Smooth muscle cell (in vitro differentiated cells): ENCODE measurements at regions not wholly inside any gene's neighbourhood (a gene's known extent, or its start where the extent isn't known, plus 50 kb on each side); places are given as distances from the start of the nearest gene placed in this dataset.

Experiments
- DNase-seq: peaks from one replicate; lab custom pipeline; 2025; ENCODE audit not compliant: unreplicated experiment; lab: John Stamatoyannopoulos, UW
- H2AFZ ChIP-seq: fragments of 200-600 bp; sonication (generic); 2 replicates; pipeline ENCODE4 v1.6.0; 2016; ENCODE audit warnings: antibody characterized with exemption, low read depth, mild to moderate bottlenecking
- H3F3A ChIP-seq: fragments of 200-600 bp; sonication (generic); 2 replicates; pipeline ENCODE4 v1.6.0; 2017; ENCODE audit warnings: antibody characterized with exemption, low read depth
- H3K27ac ChIP-seq: fragments of 200-600 bp; sonication (generic); 2 replicates; pipeline ENCODE4 v1.5.1; 2016; ENCODE audit warnings: low read depth, mild to moderate bottlenecking
- H3K27me3 ChIP-seq: fragments of 200-600 bp; sonication (generic); 2 replicates; pipeline ENCODE4 v1.6.1; 2016; ENCODE audit warnings: low read depth, mild to moderate bottlenecking
- H3K36me3 ChIP-seq: fragments of 200-600 bp; sonication (generic); 2 replicates; pipeline ENCODE4 v1.5.1; 2016; ENCODE audit warnings: low read depth
- H3K4me1 ChIP-seq: fragments of 200-600 bp; sonication (generic); 2 replicates; pipeline ENCODE4 v1.5.1; 2016; ENCODE audit warnings: low read depth
- H3K4me2 ChIP-seq: fragments of 200-600 bp; sonication (generic); 2 replicates; pipeline ENCODE4 v1.6.0; 2016; ENCODE audit warnings: mild to moderate bottlenecking
- H3K4me3 ChIP-seq: fragments of 200-600 bp; sonication (generic); 2 replicates; pipeline ENCODE4 v1.5.1; 2016; ENCODE audit warnings: mild to moderate bottlenecking
- H3K79me2 ChIP-seq: fragments of 200-600 bp; sonication (generic); 2 replicates; pipeline ENCODE4 v1.6.0; 2016; ENCODE audit warnings: low read depth, mild to moderate bottlenecking
- H3K9ac ChIP-seq: fragments of 200-600 bp; sonication (generic); 2 replicates; pipeline ENCODE4 v1.6.0; 2016; ENCODE audit warnings: low read depth
- H3K9me3 ChIP-seq: fragments of 200-600 bp; sonication (generic); replicated peaks from 2 replicates; pipeline ENCODE4 v1.5.1; 2016; ENCODE audit warnings: low read depth
- H4K20me1 ChIP-seq: fragments of 200-600 bp; sonication (generic); 2 replicates; pipeline ENCODE4 v1.6.0; 2016; ENCODE audit warnings: low read depth
- WGBS: methylation state at CpG from one replicate; pipeline ENCODE4 v1.1.7; 2016; ENCODE audit warnings: low lambda C conversion rate; 5-methylcytosine and 5-hydroxymethylcytosine counted together
- TF ChIP-seq, protein P1 (sequence below): fragments of 200-600 bp; sonication (generic); IDR thresholded peaks from 2 replicates; pipeline ENCODE4 v1.5.1; 2017; ENCODE audit warnings: borderline replicate concordance, mild to moderate bottlenecking, antibody characterized with exemption; ENCODE audit not compliant: insufficient read depth, poor library complexity, severe bottlenecking

DNA sequence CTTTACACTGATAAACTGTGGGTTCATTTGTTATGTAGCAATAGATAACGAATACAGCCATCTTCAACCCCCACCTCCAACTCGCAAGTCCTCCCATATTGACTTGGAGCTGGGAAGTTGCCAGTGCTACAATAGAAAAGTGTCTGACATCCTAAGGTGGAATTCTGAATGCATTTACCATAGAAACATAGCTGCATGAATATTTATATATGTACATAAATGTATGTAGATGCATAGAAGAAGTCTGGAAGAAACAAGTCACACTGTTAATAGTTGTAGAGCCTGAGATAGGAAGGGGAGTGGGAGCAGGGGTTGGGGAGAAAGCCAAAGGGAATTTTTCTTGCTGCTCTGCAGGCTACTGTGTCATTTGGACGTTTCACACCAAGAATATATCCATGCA, 88.1 kb upstream of the SSBP2 start:
- TF ChIP-seq, protein P1, sequence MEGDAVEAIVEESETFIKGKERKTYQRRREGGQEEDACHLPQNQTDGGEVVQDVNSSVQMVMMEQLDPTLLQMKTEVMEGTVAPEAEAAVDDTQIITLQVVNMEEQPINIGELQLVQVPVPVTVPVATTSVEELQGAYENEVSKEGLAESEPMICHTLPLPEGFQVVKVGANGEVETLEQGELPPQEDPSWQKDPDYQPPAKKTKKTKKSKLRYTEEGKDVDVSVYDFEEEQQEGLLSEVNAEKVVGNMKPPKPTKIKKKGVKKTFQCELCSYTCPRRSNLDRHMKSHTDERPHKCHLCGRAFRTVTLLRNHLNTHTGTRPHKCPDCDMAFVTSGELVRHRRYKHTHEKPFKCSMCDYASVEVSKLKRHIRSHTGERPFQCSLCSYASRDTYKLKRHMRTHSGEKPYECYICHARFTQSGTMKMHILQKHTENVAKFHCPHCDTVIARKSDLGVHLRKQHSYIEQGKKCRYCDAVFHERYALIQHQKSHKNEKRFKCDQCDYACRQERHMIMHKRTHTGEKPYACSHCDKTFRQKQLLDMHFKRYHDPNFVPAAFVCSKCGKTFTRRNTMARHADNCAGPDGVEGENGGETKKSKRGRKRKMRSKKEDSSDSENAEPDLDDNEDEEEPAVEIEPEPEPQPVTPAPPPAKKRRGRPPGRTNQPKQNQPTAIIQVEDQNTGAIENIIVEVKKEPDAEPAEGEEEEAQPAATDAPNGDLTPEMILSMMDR: no peak
- WGBS: 80% methylated on average over 3 of the region's 3 CpGs

DNA sequence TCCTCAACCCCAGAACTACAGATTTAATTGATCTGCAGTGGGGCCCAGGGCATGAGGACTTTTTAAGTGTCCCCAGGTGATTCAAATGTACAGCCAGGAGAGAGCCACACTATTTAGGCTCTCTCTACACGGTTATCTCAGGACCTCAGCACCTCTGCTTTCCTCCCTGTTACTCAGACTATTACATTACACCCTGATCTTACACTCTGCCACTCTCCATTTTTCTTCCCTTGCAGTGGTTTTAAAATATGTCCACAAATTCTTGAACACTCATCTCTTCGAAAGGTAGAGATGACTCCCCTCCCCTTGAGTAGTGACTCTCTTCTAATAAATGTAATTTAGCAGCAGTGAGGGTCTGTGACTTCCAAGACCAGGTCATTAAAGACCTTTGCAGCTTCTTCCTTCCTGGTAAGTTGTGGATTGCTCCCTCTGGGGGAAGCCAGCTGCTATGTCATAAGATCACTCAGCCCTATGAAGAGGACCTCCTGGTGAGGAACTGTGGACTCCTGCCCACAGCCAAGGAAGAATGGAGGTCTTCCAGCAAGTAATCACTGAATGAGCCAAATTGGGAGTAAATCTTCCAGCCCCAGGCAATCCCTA, 87.5 kb upstream of the SSBP2 start:
- Histone ChIP-seq H3K9me3 (no peaks in the 10 kb centered on the region), H3K27ac (no peak overlapping the region), H3K9ac (no peak overlapping the region), H3K4me3 (no peak overlapping the region), H3K4me1 (peaks cover 10% of the 10 kb centered on the region), H3K79me2 (no peaks in the 10 kb centered on the region), H3K4me2 (no peak overlapping the region), H4K20me1 (no peaks in the 10 kb centered on the region), H3F3A (no peaks in the 10 kb centered on the region), H3K36me3 (no peaks in the 10 kb centered on the region), H2AFZ (peak overlapping the region; percentile 79), H3K27me3 (no peaks in the 10 kb centered on the region)
- DNase-seq: no peak
- TF ChIP-seq, protein P1: peak; percentile 39
- WGBS: 43% methylated on average over 2 of the region's 2 CpGs

More for the DNA sequence above, 88.1 kb upstream of the SSBP2 start:
- no peaks in the 10 kb centered on the region for H3K27me3 ChIP-seq
- no peaks in the 10 kb centered on the region for H3K9me3 ChIP-seq
- no peak for DNase-seq
- no peaks in the 10 kb centered on the region for H3K79me2 ChIP-seq
- no peak overlapping the region for H3K4me2 ChIP-seq
- peaks cover 12% of the 10 kb centered on the region for H3K4me1 ChIP-seq
- no peak overlapping the region for H3K27ac ChIP-seq
- no peaks in the 10 kb centered on the region for H4K20me1 ChIP-seq
- no peak overlapping the region for H3K4me3 ChIP-seq
- H3K36me3 ChIP-seq: no peaks in the 10 kb centered on the region
- no peak overlapping the region for H3K9ac ChIP-seq
- H2AFZ ChIP-seq: no peak overlapping the region
- H3F3A ChIP-seq: no peaks in the 10 kb centered on the region

DNA sequence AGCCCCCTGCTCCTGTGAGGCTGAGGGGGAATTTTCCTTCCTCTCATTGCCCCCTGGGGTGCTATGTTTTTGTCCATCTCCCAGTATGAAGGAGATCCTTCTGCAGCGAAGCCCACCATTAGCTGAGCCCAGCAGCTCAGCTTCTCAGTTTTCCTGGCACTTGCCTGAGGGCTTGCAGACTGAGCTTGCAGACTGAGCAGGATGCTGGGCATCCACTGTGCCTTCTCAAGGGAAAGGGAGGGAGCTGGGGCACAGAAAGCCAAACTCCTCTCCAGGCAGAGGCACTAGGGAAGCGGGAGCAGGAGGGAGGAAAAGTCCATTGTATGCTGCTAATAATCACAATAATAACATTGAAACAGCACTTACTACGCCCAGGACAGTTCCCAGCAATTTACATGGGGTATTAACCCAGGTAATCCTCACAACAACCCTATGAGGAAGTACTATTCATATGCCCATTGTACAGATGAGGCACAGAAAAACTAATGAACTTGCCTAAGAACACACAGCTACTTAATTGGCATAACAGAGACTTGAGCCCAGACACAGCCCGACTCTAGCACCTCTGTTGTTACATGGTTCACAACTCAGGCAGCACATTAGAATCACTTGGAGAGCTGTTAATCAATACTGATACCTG, 86.9 kb upstream of the SSBP2 start:
- Histone ChIP-seq H2AFZ (peak overlapping the region; percentile 79), H3K79me2 (no peaks in the 10 kb centered on the region), H3K4me2 (no peak overlapping the region), H3K36me3 (no peaks in the 10 kb centered on the region), H3K4me1 (peaks cover 3% of the 10 kb centered on the region), H3K9me3 (no peaks in the 10 kb centered on the region), H3K4me3 (no peak overlapping the region), H3K9ac (no peak overlapping the region), H3K27me3 (no peaks in the 10 kb centered on the region), H3K27ac (no peak overlapping the region), H4K20me1 (no peaks in the 10 kb centered on the region), H3F3A (no peaks in the 10 kb centered on the region)
- 88% methylated on average over 4 of the region's 4 CpGs for WGBS
- TF ChIP-seq, protein P1: no peak
- DNase-seq: no peak

DNA sequence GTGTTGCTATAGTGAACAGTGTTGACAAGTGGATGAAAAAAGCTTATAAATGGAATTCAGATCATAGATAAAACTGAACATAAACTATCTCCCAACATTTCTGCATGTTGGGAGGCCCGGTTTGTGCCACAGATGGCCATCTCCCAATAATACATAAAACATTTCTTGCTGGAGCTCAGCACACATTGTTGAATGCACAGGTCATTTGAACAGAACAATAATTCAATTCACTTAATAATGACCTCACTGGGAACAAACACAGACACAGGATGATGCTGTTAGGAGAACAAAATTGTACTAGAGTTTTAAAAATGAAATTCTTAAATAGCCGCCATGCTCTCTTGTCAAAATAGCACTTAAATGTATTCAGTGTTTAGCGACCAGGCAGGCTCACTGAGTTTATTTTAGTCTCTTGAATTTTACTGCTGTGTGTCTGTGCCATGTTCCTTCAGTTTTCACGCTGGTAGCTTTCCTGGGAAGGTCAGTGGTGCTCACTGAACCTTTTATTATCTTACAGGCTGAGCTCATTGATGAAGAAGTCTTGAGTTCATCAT, 85.0 kb upstream of the SSBP2 start:
- no peak overlapping the region for H3K9ac ChIP-seq

More for the DNA sequence above, 85.0 kb upstream of the SSBP2 start:
- Histone ChIP-seq H3K36me3 (no peaks in the 10 kb centered on the region), H3K4me2 (no peak overlapping the region), H4K20me1 (no peaks in the 10 kb centered on the region), H3K4me3 (no peak overlapping the region), H3F3A (no peaks in the 10 kb centered on the region), H3K27me3 (no peaks in the 10 kb centered on the region), H2AFZ (no peak overlapping the region), H3K79me2 (no peaks in the 10 kb centered on the region), H3K9me3 (no peaks in the 10 kb centered on the region), H3K27ac (no peak overlapping the region), H3K4me1 (no peaks in the 10 kb centered on the region)
- TF ChIP-seq, protein P1: no peak
- DNase-seq: no peak
- WGBS: 73% methylated on average over 4 of the region's 4 CpGs
